ENCODE measurements at regions not wholly inside any gene's neighbourhood (a gene's known extent, or its start where the extent isn't known, plus 50 kb on each side); places are given as distances from the start of the nearest gene placed in this dataset.

GRCh38 chr2:181114021-181114420 lies 133.6 kb downstream of the UBE2E3 start:
- TF ChIP-seq POLR2A (IDR thresholded peaks at IDR 0.05; ENCODE audit: low read depth, low read length) = no peak
- DNase-seq (ENCODE audit: insufficient read length, low spot score) (no peak), FAIRE-seq (no peak)

- DNase-seq (ENCODE audit: insufficient read length, low spot score) = no peak
- TF ChIP-seq POLR2A (IDR thresholded peaks at IDR 0.05; ENCODE audit: low read depth, low read length) = no peak
- FAIRE-seq = no peak
Observed at GRCh38 chr2:181116261-181116660, 135.9 kb downstream of the UBE2E3 start.

GRCh38 chr2:181117206-181117925 lies 137.0 kb downstream of the UBE2E3 start:
- FAIRE-seq (no peak), DNase-seq (ENCODE audit: insufficient read length, low spot score) (no peak)
- TF ChIP-seq POLR2A (IDR thresholded peaks at IDR 0.05; ENCODE audit: low read depth, low read length) = no peak

GRCh38 chr2:181120625-181121024 lies 140.2 kb downstream of the UBE2E3 start:
- TF ChIP-seq POLR2A (IDR thresholded peaks at IDR 0.05; ENCODE audit: low read depth, low read length) = no peak
- DNase-seq (ENCODE audit: insufficient read length, low spot score) (no peak), FAIRE-seq (peak; percentile 72)

- no peak for FAIRE-seq
- no peak for TF ChIP-seq POLR2A (IDR thresholded peaks at IDR 0.05; ENCODE audit: low read depth, low read length)
- DNase-seq (ENCODE audit: insufficient read length, low spot score) = no peak
Observed at GRCh38 chr2:181121996-181122395, 141.6 kb downstream of the UBE2E3 start.

- TF ChIP-seq POLR2A (IDR thresholded peaks at IDR 0.05; ENCODE audit: low read depth, low read length) = no peak
- FAIRE-seq (peak; percentile 33), DNase-seq (ENCODE audit: insufficient read length, low spot score) (no peak)
Observed at GRCh38 chr2:181122601-181123000, 142.2 kb downstream of the UBE2E3 start.

GRCh38 chr2:181123798-181124231 lies 143.4 kb downstream of the UBE2E3 start:
- no peak for DNase-seq (ENCODE audit: insufficient read length, low spot score)
- peak; percentile 86 for FAIRE-seq
- TF ChIP-seq POLR2A (IDR thresholded peaks at IDR 0.05; ENCODE audit: low read depth, low read length) = no peak

GRCh38 chr2:181124497-181124896 lies 144.1 kb downstream of the UBE2E3 start:
- FAIRE-seq = no peak
- no peak for TF ChIP-seq POLR2A (IDR thresholded peaks at IDR 0.05; ENCODE audit: low read depth, low read length)
- no peak for DNase-seq (ENCODE audit: insufficient read length, low spot score)

GRCh38 chr2:181125359-181125758 lies 145.0 kb downstream of the UBE2E3 start:
- DNase-seq (ENCODE audit: insufficient read length, low spot score) (no peak), FAIRE-seq (no peak)
- no peak for TF ChIP-seq POLR2A (IDR thresholded peaks at IDR 0.05; ENCODE audit: low read depth, low read length)

GRCh38 chr2:181126311-181126868 lies 146.0 kb downstream of the UBE2E3 start:
- DNase-seq (ENCODE audit: insufficient read length, low spot score) (no peak), FAIRE-seq (no peak)
- TF ChIP-seq POLR2A (IDR thresholded peaks at IDR 0.05; ENCODE audit: low read depth, low read length) = no peak

- DNase-seq (ENCODE audit: insufficient read length, low spot score) (no peak), FAIRE-seq (no peak)
- no peak for TF ChIP-seq POLR2A (IDR thresholded peaks at IDR 0.05; ENCODE audit: low read depth, low read length)
Observed at GRCh38 chr2:181128199-181128598, 147.8 kb downstream of the UBE2E3 start.

- DNase-seq (ENCODE audit: insufficient read length, low spot score) = no peak
- FAIRE-seq = no peak
- no peak for TF ChIP-seq POLR2A (IDR thresholded peaks at IDR 0.05; ENCODE audit: low read depth, low read length)
Observed at GRCh38 chr2:181129364-181130056, 149.1 kb downstream of the UBE2E3 start.

GRCh38 chr2:181130686-181131085 lies 150.3 kb downstream of the UBE2E3 start:
- no peak for DNase-seq (ENCODE audit: insufficient read length, low spot score)
- no peak for TF ChIP-seq POLR2A (IDR thresholded peaks at IDR 0.05; ENCODE audit: low read depth, low read length)
- FAIRE-seq = no peak

- no peak for TF ChIP-seq POLR2A (IDR thresholded peaks at IDR 0.05; ENCODE audit: low read depth, low read length)
- DNase-seq (ENCODE audit: insufficient read length, low spot score) (no peak), FAIRE-seq (peak; percentile 36)
Observed at GRCh38 chr2:181131584-181131983, 151.2 kb downstream of the UBE2E3 start.

- TF ChIP-seq POLR2A (IDR thresholded peaks at IDR 0.05; ENCODE audit: low read depth, low read length) = no peak
- FAIRE-seq (no peak), DNase-seq (ENCODE audit: insufficient read length, low spot score) (no peak)
Observed at GRCh38 chr2:181138816-181139215, 158.4 kb downstream of the UBE2E3 start.

All from H54 (cell line).